H1 (cell line): ENCODE measurements at regions not wholly inside any gene's neighbourhood (a gene's known extent, or its start where the extent isn't known, plus 50 kb on each side); places are given as distances from the start of the nearest gene placed in this dataset.

Experiments
- CTBP2 ChIP-seq: IDR thresholded peaks from 2 replicates; pipeline ENCODE4 v1.7.0; 2011; ENCODE audit warnings: borderline replicate concordance, mild to moderate bottlenecking, moderate library complexity, mixed read lengths, low read length; ENCODE audit not compliant: insufficient read depth, insufficient read length

DNA sequence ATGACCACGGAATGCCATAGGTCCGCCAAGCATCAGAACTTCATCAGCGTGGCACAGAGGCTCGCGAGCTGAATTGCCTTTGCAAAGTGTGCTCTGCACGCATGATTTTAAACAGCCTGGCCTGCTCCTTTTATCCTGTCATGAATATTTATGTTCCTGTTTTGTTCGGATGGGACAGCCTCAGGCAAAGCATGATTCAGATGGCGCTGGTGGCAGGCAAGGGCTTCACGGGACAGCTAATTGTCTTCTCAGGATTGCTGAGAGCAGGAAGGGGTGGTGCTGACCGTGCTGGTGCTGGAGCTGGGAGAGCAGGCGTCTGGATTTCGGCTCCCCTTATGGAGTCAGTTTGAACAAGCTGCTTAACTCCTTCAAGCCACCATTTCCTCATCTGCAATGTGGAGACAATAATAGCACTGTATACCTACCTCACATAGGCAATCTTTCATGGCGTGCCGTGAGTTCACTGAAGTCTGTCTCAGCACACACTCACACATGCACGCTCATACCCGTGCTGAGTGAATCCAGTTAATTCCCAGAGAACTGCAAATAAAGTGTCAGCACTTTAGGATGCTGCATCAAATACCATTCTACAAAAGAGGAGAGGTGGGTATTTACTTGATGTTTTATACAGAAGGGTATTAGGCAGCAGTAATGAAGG lies 79.7 kb upstream of the APCDD1 start (continued):
- TF ChIP-seq CTBP2: no peak
